MM.1S (cell line): ENCODE measurements at regions not wholly inside any gene's neighbourhood (a gene's known extent, or its start where the extent isn't known, plus 50 kb on each side); places are given as distances from the start of the nearest gene placed in this dataset.

ENCODE experiments used
- DNase-seq: peaks from one replicate; pipeline ENCODE4 v3.0.0-alpha.2; 2015
- H2AFZ ChIP-seq: fragments of 300-600 bp; sonication (generic); 2 replicates; pipeline ENCODE4 v1.6.0; 2016; ENCODE audit warnings: antibody characterized with exemption, low read length
- H3F3A ChIP-seq: fragments of 300-600 bp; sonication (generic); 2 replicates; pipeline ENCODE4 v1.6.1; 2016; ENCODE audit warnings: mild to moderate bottlenecking, antibody characterized with exemption, low read length, moderate library complexity, mixed read lengths; ENCODE audit not compliant: insufficient read depth
- H3K27ac ChIP-seq: fragments of 300-600 bp; sonication (generic); 2 replicates; pipeline ENCODE4 v1.5.1; 2016; ENCODE audit warnings: mild to moderate bottlenecking, low read length
- H3K27me3 ChIP-seq: fragments of 300-600 bp; sonication (generic); replicated peaks from 2 replicates; pipeline ENCODE4 v1.6.0; 2016; ENCODE audit warnings: low read length; ENCODE audit not compliant: insufficient read depth
- H3K36me3 ChIP-seq: fragments of 300-600 bp; sonication (generic); replicated peaks from 2 replicates; pipeline ENCODE4 v1.6.1; 2016; ENCODE audit warnings: mild to moderate bottlenecking, low read length, mixed read lengths; ENCODE audit not compliant: insufficient read depth
- H3K4me1 ChIP-seq: fragments of 300-600 bp; sonication (generic); 2 replicates; pipeline ENCODE4 v1.6.1; 2016; ENCODE audit warnings: low read length, mixed read lengths
- H3K4me2 ChIP-seq: fragments of 300-600 bp; sonication (generic); 2 replicates; pipeline ENCODE4 v1.6.0; 2016; ENCODE audit warnings: low read depth, low read length
- H3K4me3 ChIP-seq: fragments of 300-600 bp; sonication (generic); 2 replicates; pipeline ENCODE4 v1.5.1; 2016; ENCODE audit warnings: low read length, mixed read lengths
- H3K79me2 ChIP-seq: fragments of 300-600 bp; sonication (generic); 2 replicates; pipeline ENCODE4 v1.6.1; 2016; ENCODE audit warnings: mixed run types, low read length, mixed read lengths
- H3K9ac ChIP-seq: fragments of 300-600 bp; sonication (generic); 2 replicates; pipeline ENCODE4 v1.6.1; 2016; ENCODE audit warnings: low read length, mixed read lengths
- H3K9me2 ChIP-seq: fragments of 300-600 bp; sonication (generic); replicated peaks from 2 replicates; pipeline ENCODE4 v1.6.1; 2016; ENCODE audit warnings: mild to moderate bottlenecking, low read length, mixed read lengths; ENCODE audit not compliant: insufficient read depth
- H3K9me3 ChIP-seq: fragments of 300-600 bp; sonication (generic); replicated peaks from 2 replicates; pipeline ENCODE4 v1.6.1; 2016; ENCODE audit warnings: mild to moderate bottlenecking, low read length, mixed read lengths; ENCODE audit not compliant: insufficient read depth
- H4K20me1 ChIP-seq: fragments of 300-600 bp; sonication (generic); 2 replicates; pipeline ENCODE4 v1.6.1; 2016; ENCODE audit warnings: mild to moderate bottlenecking, low read length, moderate library complexity, mixed read lengths; ENCODE audit not compliant: insufficient read depth
- EZH2 ChIP-seq: fragments of 300-600 bp; sonication (generic); optimal IDR thresholded peaks from 2 replicates; pipeline ENCODE3; 2017; ENCODE audit warnings: low read depth, mild to moderate bottlenecking, antibody characterized with exemption, low read length, mixed read lengths
- EZH2phosphoT487 ChIP-seq: fragments of 300-600 bp; sonication (generic); IDR thresholded peaks from 2 replicates; pipeline ENCODE4 v1.6.1; 2018; ENCODE audit warnings: antibody characterized with exemption, low read length
- TF ChIP-seq, protein P1 (sequence below): fragments of 300-600 bp; sonication (generic); IDR thresholded peaks from 2 replicates; pipeline ENCODE4 v1.5.1; 2016; ENCODE audit warnings: antibody characterized with exemption, low read length, mixed read lengths

DNA sequence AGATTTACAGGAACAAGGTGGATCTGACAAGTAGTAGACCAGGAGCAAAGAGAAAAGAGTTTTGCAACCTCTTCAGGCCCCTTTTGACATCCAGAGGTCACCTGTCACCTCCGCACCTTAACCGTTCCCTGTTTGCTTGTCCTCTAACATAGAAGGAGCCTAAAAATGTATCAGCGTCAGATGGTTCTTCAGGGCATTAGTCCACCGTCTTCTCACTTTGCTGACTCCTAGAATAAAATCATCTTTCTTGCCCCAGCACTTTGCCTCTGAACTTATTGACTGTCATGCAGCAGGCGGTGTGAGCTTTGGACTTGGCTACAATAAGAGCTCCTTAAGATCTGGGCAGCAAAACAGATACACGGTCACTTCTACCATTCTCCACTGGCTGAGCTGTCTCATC is 339.7 kb upstream of the B3GAT1 start:
- no peak for DNase-seq
- Histone ChIP-seq H4K20me1 (no peaks in the 10 kb centered on the region), H3F3A (no peaks in the 10 kb centered on the region), H3K9me3 (no peaks in the 10 kb centered on the region), H3K9ac (no peak overlapping the region), H3K4me2 (no peak overlapping the region), H3K27ac (no peak overlapping the region), H3K36me3 (no peaks in the 10 kb centered on the region), H2AFZ (no peak overlapping the region), H3K9me2 (no peaks in the 10 kb centered on the region), H3K79me2 (no peaks in the 10 kb centered on the region), H3K4me3 (no peak overlapping the region), H3K27me3 (no peaks in the 10 kb centered on the region), H3K4me1 (no peaks in the 10 kb centered on the region)
- TF ChIP-seq EZH2phosphoT487 (no peak), EZH2 (no peak)
- TF ChIP-seq, protein P1, sequence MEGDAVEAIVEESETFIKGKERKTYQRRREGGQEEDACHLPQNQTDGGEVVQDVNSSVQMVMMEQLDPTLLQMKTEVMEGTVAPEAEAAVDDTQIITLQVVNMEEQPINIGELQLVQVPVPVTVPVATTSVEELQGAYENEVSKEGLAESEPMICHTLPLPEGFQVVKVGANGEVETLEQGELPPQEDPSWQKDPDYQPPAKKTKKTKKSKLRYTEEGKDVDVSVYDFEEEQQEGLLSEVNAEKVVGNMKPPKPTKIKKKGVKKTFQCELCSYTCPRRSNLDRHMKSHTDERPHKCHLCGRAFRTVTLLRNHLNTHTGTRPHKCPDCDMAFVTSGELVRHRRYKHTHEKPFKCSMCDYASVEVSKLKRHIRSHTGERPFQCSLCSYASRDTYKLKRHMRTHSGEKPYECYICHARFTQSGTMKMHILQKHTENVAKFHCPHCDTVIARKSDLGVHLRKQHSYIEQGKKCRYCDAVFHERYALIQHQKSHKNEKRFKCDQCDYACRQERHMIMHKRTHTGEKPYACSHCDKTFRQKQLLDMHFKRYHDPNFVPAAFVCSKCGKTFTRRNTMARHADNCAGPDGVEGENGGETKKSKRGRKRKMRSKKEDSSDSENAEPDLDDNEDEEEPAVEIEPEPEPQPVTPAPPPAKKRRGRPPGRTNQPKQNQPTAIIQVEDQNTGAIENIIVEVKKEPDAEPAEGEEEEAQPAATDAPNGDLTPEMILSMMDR: no peak

DNA sequence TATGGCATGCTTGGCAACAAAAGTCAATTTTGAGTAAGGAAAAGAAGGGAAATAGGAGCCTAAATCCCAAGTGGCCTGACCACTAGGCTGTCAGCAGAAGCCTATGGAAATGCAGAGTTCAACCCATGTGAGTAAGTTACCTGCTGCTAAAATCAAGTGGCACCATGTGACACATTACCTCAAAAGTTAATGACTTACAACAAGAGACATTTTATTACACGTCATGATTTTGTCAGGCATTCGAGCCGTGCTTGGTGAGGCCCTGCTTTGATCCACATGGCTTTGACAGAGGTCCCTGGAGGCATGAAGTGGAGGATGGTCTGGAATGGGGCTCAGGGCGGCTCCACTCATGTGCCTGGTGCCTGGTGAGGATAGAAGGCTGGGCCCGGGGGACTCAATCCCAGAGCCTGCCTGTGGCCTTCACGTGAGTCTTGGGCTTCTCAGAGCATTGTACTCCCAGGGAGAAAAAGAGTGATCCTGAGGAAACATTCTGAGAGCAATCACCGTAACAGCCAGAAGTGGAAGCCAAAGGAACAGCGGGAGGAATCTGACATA is 339.1 kb upstream of the B3GAT1 start:
- no peaks in the 10 kb centered on the region for H3K27me3 ChIP-seq
- no peaks in the 10 kb centered on the region for H3F3A ChIP-seq
- no peak overlapping the region for H3K4me3 ChIP-seq
- no peak overlapping the region for H3K4me2 ChIP-seq
- no peaks in the 10 kb centered on the region for H3K9me3 ChIP-seq
- H3K79me2 ChIP-seq: no peaks in the 10 kb centered on the region
- H3K9ac ChIP-seq: no peak overlapping the region
- DNase-seq: no peak
- H2AFZ ChIP-seq: no peak overlapping the region
- H3K4me1 ChIP-seq: no peaks in the 10 kb centered on the region
- TF ChIP-seq, protein P1: no peak
- TF ChIP-seq EZH2phosphoT487 (no peak), EZH2 (no peak)
- no peaks in the 10 kb centered on the region for H4K20me1 ChIP-seq
- no peak overlapping the region for H3K27ac ChIP-seq
- H3K36me3 ChIP-seq: no peaks in the 10 kb centered on the region
- no peaks in the 10 kb centered on the region for H3K9me2 ChIP-seq

DNA sequence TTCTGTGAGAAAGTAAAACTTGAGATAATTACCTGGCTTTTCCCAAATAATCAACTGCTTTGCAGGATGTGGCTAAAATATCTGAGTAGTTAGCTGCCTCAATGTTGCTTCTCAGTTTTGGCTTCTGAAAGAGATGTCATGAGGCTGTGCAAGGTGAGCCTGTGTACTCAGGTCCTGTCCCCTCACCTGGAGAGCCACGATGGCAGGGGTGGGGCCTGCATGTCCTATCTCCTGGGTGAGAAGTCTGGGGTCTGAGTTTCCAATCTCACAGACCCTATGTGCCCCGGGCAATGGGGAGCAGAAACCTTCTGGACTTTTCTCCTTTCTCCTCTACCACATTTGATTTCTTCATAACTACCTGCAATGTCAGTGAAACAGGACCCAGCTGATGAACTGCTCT is 338.6 kb upstream of the B3GAT1 start:
- TF ChIP-seq EZH2phosphoT487: no peak
- no peak for TF ChIP-seq EZH2
- TF ChIP-seq, protein P1: no peak
- Histone ChIP-seq H2AFZ (no peak overlapping the region), H3K9me2 (no peaks in the 10 kb centered on the region), H4K20me1 (no peaks in the 10 kb centered on the region), H3K9ac (no peak overlapping the region), H3K79me2 (no peaks in the 10 kb centered on the region), H3K27ac (no peak overlapping the region), H3K4me2 (no peak overlapping the region), H3K27me3 (no peaks in the 10 kb centered on the region), H3F3A (no peaks in the 10 kb centered on the region), H3K36me3 (no peaks in the 10 kb centered on the region), H3K9me3 (no peaks in the 10 kb centered on the region), H3K4me3 (no peak overlapping the region), H3K4me1 (no peaks in the 10 kb centered on the region)
- no peak for DNase-seq
